Subcutaneous abdominal adipose tissue (tissue), 5 donors: ENCODE measurements at regions not wholly inside any gene's neighbourhood (a gene's known extent, or its start where the extent isn't known, plus 50 kb on each side); places are given as distances from the start of the nearest gene placed in this dataset.

Experiments
- H3K27ac ChIP-seq: one replicate; pipeline ENCODE4 v1.7.0; 2013; ENCODE audit warnings: low read depth, mild to moderate bottlenecking, inconsistent platforms, low read length, moderate library complexity
- H3K27me3 ChIP-seq, 5 donors: one replicate each; pipeline ENCODE4 v1.7.0; 2013; ENCODE audit warnings: low read length in 5 of 5, inconsistent platforms in 1 of 5; ENCODE audit not compliant: control insufficient read depth in 5 of 5, insufficient read depth in 4 of 5
- H3K36me3 ChIP-seq, 5 donors: one replicate each; pipeline ENCODE4 v1.7.0; 2013; ENCODE audit warnings: low read length in 5 of 5; ENCODE audit not compliant: control insufficient read depth in 5 of 5, insufficient read depth in 5 of 5
- H3K4me1 ChIP-seq, 5 donors: one replicate each; pipeline ENCODE4 v1.7.0; 2013; ENCODE audit warnings: low read length in 5 of 5, mild to moderate bottlenecking in 3 of 5, moderate library complexity in 1 of 5; ENCODE audit not compliant: control insufficient read depth in 5 of 5, insufficient read depth in 5 of 5
- H3K4me3 ChIP-seq, 5 donors: one replicate each; pipeline ENCODE4 v1.7.0; 2013; ENCODE audit warnings: low read length in 5 of 5, low read depth in 1 of 5
- H3K9ac ChIP-seq, 5 donors: one replicate each; pipeline ENCODE4 v1.7.0; 2013; ENCODE audit warnings: low read length in 5 of 5, mild to moderate bottlenecking in 4 of 5, moderate library complexity in 3 of 5
- H3K9me3 ChIP-seq, 5 donors: one replicate each; pipeline ENCODE4 v1.7.0; 2013; ENCODE audit warnings: low read length in 5 of 5; ENCODE audit not compliant: control insufficient read depth in 5 of 5
- donor health status: healthy.
- donor health status: healthy.
- donor health status: healthy.
- donor health status: healthy.
- donor health status: healthy.

- Histone ChIP-seq H3K9me3 (peaks cover 0 to 2% (median 0%) of the 10 kb centered on the region in 5 donors), H3K4me1 (no peaks in the 10 kb centered on the region), H3K36me3 (no peaks in the 10 kb centered on the region), H3K4me3 (no peak overlapping the region), H3K27ac (no peak overlapping the region), H3K9ac (no peak overlapping the region), H3K27me3 (no peaks in the 10 kb centered on the region)
Measured at GRCh38 chr15:87300146-87300545, 956.4 kb downstream of the NTRK3 start.

GRCh38 chr15:87294854-87295253 lies 961.7 kb downstream of the NTRK3 start:
- Histone ChIP-seq H3K4me1 (no peaks in the 10 kb centered on the region), H3K27ac (no peak overlapping the region), H3K9ac (no peak overlapping the region), H3K36me3 (no peaks in the 10 kb centered on the region), H3K9me3 (peaks cover 0 to 9% (median 0%) of the 10 kb centered on the region in 5 donors), H3K27me3 (no peaks in the 10 kb centered on the region), H3K4me3 (no peak overlapping the region)

GRCh38 chr15:87293031-87293430 lies 963.5 kb downstream of the NTRK3 start:
- Histone ChIP-seq H3K9me3 (peaks cover 0 to 9% (median 0%) of the 10 kb centered on the region in 5 donors), H3K4me3 (no peak overlapping the region), H3K9ac (no peak overlapping the region), H3K4me1 (no peaks in the 10 kb centered on the region), H3K36me3 (no peaks in the 10 kb centered on the region), H3K27me3 (no peaks in the 10 kb centered on the region), H3K27ac (no peak overlapping the region)

- H3K4me1 ChIP-seq: no peaks in the 10 kb centered on the region
- no peaks in the 10 kb centered on the region for H3K27me3 ChIP-seq
- H3K27ac ChIP-seq: no peak overlapping the region
- H3K4me3 ChIP-seq: no peak overlapping the region
- no peaks in the 10 kb centered on the region for H3K36me3 ChIP-seq
- no peak overlapping the region for H3K9ac ChIP-seq
- H3K9me3 ChIP-seq: peaks cover 0 to 7% (median 0%) of the 10 kb centered on the region in 5 donors
Measured at GRCh38 chr15:87287156-87287555, 969.4 kb downstream of the NTRK3 start.

DNA sequence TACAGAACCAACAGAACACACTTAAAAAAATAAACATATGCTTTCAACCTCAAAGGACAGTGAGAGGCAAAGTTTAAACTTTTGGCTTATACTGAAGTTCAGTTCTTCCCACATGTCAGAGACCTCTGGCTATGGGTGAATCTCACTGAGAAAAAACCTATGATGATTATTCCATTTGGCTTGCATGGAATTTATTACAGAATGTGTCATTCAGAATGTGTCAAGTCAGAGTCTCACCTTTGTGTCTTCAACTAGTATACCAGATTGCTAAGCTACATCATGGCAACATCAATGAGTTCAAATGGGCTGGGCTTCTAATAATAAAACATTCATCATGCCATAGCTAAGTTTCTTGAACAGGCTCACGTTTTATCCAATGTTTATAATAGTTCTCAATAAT lies 987.0 kb downstream of the NTRK3 start:
- Histone ChIP-seq H3K27me3 (no peaks in the 10 kb centered on the region), H3K36me3 (no peaks in the 10 kb centered on the region), H3K9ac (no peak overlapping the region), H3K4me3 (no peak overlapping the region), H3K4me1 (no peaks in the 10 kb centered on the region), H3K27ac (no peak overlapping the region), H3K9me3 (peaks cover 3 to 12% (median 5%) of the 10 kb centered on the region in 5 donors)

DNA sequence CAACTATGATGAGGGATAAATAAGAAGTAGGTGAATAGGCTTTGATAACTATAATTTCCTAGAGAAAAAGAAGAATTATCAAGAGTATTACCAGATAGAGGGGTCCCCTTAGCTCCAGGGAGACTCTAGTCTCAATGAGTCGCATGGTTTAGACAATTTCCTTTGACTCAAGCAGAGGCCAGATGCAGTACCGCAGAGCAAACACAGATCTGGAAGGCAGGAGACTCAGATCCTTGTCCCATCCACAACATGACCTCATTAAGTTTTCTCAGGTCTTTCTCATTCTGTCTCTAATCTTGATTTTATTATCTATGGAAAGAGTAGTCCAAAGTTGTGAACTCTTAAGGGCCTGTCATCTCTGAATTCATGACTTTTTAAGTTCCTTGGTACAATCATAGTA lies 987.9 kb downstream of the NTRK3 start:
- Histone ChIP-seq H3K27ac (no peak overlapping the region), H3K36me3 (no peaks in the 10 kb centered on the region), H3K4me1 (no peaks in the 10 kb centered on the region)

GRCh38 chr15:87267798-87268197 lies 988.7 kb downstream of the NTRK3 start:
- Histone ChIP-seq H3K4me1 (no peaks in the 10 kb centered on the region), H3K4me3 (no peak overlapping the region), H3K27me3 (no peaks in the 10 kb centered on the region), H3K27ac (no peak overlapping the region), H3K36me3 (no peaks in the 10 kb centered on the region), H3K9me3 (peaks cover 0 to 4% (median 2%) of the 10 kb centered on the region in 5 donors), H3K9ac (no peak overlapping the region)

More for the DNA sequence above, 987.9 kb downstream of the NTRK3 start:
- Histone ChIP-seq H3K9me3 (peaks cover 2 to 12% (median 5%) of the 10 kb centered on the region in 5 donors), H3K27me3 (no peaks in the 10 kb centered on the region), H3K9ac (no peak overlapping the region), H3K4me3 (no peak overlapping the region)

DNA sequence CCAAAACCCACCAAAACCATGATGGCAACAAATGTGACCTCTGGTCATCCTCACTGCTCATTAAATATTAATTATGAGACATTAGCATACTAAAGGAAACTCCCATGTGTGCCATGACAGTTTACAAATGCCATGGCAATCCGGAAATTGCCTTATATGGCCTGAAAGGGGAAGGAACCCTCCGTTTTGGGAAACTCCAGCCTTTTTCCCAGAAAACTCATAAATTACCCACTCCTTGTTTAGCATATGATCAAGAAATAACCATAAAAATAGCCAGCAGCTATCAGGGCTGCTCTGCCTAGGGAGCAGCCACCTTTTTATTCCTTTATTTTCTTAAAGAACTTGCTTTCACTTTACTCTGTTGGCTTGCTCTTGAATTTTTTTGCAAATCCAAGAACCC lies 992.7 kb downstream of the NTRK3 start:
- Histone ChIP-seq H3K36me3 (no peaks in the 10 kb centered on the region), H3K9me3 (peaks cover 0 to 2% (median 0%) of the 10 kb centered on the region in 5 donors), H3K27ac (no peak overlapping the region), H3K4me1 (no peaks in the 10 kb centered on the region), H3K4me3 (no peak overlapping the region), H3K27me3 (no peaks in the 10 kb centered on the region), H3K9ac (no peak overlapping the region)

DNA sequence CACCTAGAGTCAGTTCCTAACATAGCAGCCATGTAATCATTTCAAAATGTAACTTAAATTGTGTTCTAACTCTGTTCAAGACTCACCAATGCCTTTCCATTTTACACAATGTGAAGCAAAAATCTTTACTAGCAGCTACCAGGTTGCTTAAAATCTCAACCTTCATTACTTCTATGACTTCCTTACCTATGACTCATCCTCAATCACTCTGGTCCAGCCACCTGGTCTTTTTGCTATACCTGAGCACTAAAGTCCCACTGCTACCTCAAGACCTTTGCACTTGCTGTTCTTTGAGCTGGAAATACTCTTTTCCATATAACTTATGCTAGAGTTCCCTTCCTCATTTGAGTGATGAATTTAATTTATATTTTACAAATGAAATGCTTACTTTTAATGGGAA lies 993.2 kb downstream of the NTRK3 start:
- no peak overlapping the region for H3K4me3 ChIP-seq
- no peak overlapping the region for H3K9ac ChIP-seq
- H3K9me3 ChIP-seq: peaks cover 0 to 2% (median 0%) of the 10 kb centered on the region in 5 donors

DNA sequence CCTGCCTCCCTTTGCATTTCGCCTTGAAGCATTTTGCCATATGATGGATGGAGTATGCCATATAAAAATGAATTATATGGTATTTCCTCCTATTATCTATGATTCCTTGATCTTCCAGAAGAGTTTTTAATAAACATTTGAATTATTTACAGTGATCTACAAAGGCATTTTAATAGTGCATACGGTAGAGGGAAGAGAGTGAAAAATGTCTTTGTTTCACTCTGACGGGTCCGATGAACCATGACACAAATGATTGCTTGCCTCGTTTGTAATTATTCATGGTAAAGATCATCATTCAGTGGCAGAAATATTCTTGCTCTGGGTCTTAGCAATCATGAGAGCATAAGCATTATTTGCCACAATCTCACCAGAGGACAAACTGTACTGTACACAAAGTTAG lies 1010.9 kb downstream of the NTRK3 start:
- Histone ChIP-seq H3K4me3 (no peak overlapping the region), H3K4me1 (no peaks in the 10 kb centered on the region), H3K27ac (no peak overlapping the region), H3K27me3 (no peaks in the 10 kb centered on the region), H3K9ac (no peak overlapping the region), H3K9me3 (peaks cover 0 to 5% (median 0%) of the 10 kb centered on the region in 5 donors), H3K36me3 (no peaks in the 10 kb centered on the region)

More for the DNA sequence above, 993.2 kb downstream of the NTRK3 start:
- H3K27me3 ChIP-seq: no peaks in the 10 kb centered on the region
- H3K4me1 ChIP-seq: no peaks in the 10 kb centered on the region
- no peak overlapping the region for H3K27ac ChIP-seq
- H3K36me3 ChIP-seq: no peaks in the 10 kb centered on the region

DNA sequence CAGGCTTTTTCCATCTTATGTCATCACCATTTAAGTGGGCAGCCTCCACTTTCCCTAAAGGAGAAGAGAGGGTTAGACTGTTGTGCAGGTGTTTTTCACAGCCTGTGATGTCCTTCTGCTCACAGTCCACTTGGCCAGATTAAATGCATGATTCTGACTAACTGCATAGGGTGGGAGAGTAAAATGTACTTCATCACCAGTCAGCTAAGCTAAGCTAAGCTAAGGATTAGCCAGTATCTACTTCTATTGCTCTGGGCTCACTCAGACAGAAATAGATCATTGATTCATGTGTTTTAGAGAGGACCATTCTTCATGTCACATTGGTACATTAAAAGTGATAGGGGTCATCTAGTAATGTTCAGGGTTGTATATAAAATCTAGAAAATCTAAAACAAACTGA lies 1013.1 kb downstream of the NTRK3 start:
- Histone ChIP-seq H3K4me3 (no peak overlapping the region), H3K4me1 (no peaks in the 10 kb centered on the region), H3K9me3 (no peaks in the 10 kb centered on the region), H3K27ac (no peak overlapping the region), H3K9ac (no peak overlapping the region), H3K27me3 (no peaks in the 10 kb centered on the region), H3K36me3 (no peaks in the 10 kb centered on the region)
